Tibial nerve (tissue), 4 donors: ENCODE measurements at regions not wholly inside any gene's neighbourhood (a gene's known extent, or its start where the extent isn't known, plus 50 kb on each side); places are given as distances from the start of the nearest gene placed in this dataset.

Source experiments
- DNase-seq, 2 donors: peaks; one replicate each; pipeline ENCODE4 v3.0.0-alpha.2; 2019; ENCODE audit warnings: low spot score in 2 of 2
- H3K27ac ChIP-seq, 4 donors: fragments of 200-600 bp; sonication (generic) in 3 of 4; one replicate each; pipeline ENCODE4 v1.5.1; 2017 to 2019; ENCODE audit warnings: mild to moderate bottlenecking in 1 of 4
- H3K27me3 ChIP-seq, 2 donors: fragments of 200-600 bp; sonication (generic) in 1 of 2; one replicate each; pipeline versions ENCODE4 v1.5.1 to v1.6.0; 2017 to 2019
- H3K36me3 ChIP-seq, 3 donors: fragments of 200-600 bp; sonication (generic); one replicate each; pipeline ENCODE4 v1.5.1; 2018 to 2019
- H3K4me1 ChIP-seq, 4 donors: fragments of 200-600 bp; sonication (generic) in 3 of 4; one replicate each; pipeline ENCODE4 v1.5.1; 2017 to 2019
- H3K4me3 ChIP-seq, 4 donors: fragments of 200-600 bp; sonication (generic) in 3 of 4; one replicate each; pipeline ENCODE4 v1.5.1; 2017 to 2019; ENCODE audit warnings: mild to moderate bottlenecking in 1 of 4, moderate library complexity in 1 of 4
- H3K9me3 ChIP-seq, 4 donors: fragments of 200-600 bp; sonication (generic) in 3 of 4; one replicate each; pipeline ENCODE4 v1.5.1; 2017 to 2019
- EP300 ChIP-seq, 2 donors: sonication (generic); formaldehyde crosslinking; IDR thresholded peaks; one replicate each; pipeline ENCODE4 v1.6.1; 2017; ENCODE audit warnings: antibody characterized with exemption in 2 of 2, mild to moderate bottlenecking in 1 of 2
- POLR2A ChIP-seq, 2 donors: fragments of 450-650 bp; IDR thresholded peaks; one replicate each; pipeline ENCODE4 v1.6.1; 2017; ENCODE audit warnings: antibody characterized with exemption in 2 of 2, mild to moderate bottlenecking in 2 of 2, moderate library complexity in 2 of 2
- WGBS, 2 donors: methylation state at CpG; one replicate each; pipeline ENCODE4 v1.1.5; 2018; 5-methylcytosine and 5-hydroxymethylcytosine counted together
- TF ChIP-seq, protein P1 (sequence below), 5 experiments: fragments of 200-600 bp in 3 of 5; fragments of 450-650 bp in 2 of 5; sonication (generic) in 3 of 5; IDR thresholded peaks; one replicate each; pipeline ENCODE4 v1.5.1; 2016 to 2019; ENCODE audit warnings: antibody characterized with exemption in 5 of 5, mild to moderate bottlenecking in 3 of 5, moderate library complexity in 2 of 5

DNA sequence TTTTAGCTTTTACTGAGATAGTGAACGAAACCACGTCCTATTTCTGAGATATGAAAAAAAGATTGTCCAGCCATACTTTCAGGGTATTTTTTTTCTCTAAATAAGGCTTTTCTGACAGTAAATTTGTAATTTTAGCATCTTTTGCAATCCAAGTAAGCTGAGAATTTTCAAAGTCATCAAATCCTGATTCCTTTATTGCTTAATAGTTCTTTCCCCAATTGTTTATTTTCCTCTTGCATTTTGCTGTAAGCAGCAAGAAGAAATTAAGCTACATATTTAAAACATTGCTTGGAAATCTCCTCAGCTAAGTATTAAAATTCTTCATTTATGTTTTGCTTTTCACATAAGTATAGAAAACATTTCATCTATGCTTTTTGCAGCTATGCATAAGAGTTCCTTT lies 493.3 kb upstream of the CCDC179 start:
- no peak for DNase-seq
- H3K27ac ChIP-seq = no peak overlapping the region
- no peaks in the 10 kb centered on the region for H3K9me3 ChIP-seq
- TF ChIP-seq EP300 (IDR thresholded peaks at IDR 0.05) (no peak), POLR2A (IDR thresholded peaks at IDR 0.05) (no peak)
- TF ChIP-seq, protein P1, sequence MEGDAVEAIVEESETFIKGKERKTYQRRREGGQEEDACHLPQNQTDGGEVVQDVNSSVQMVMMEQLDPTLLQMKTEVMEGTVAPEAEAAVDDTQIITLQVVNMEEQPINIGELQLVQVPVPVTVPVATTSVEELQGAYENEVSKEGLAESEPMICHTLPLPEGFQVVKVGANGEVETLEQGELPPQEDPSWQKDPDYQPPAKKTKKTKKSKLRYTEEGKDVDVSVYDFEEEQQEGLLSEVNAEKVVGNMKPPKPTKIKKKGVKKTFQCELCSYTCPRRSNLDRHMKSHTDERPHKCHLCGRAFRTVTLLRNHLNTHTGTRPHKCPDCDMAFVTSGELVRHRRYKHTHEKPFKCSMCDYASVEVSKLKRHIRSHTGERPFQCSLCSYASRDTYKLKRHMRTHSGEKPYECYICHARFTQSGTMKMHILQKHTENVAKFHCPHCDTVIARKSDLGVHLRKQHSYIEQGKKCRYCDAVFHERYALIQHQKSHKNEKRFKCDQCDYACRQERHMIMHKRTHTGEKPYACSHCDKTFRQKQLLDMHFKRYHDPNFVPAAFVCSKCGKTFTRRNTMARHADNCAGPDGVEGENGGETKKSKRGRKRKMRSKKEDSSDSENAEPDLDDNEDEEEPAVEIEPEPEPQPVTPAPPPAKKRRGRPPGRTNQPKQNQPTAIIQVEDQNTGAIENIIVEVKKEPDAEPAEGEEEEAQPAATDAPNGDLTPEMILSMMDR (IDR thresholded peaks at IDR 0.05) = no peak
- no peaks in the 10 kb centered on the region for H3K4me1 ChIP-seq
- no peaks in the 10 kb centered on the region for H3K27me3 ChIP-seq
- H3K4me3 ChIP-seq = no peak overlapping the region
- H3K36me3 ChIP-seq = no peaks in the 10 kb centered on the region
- 81 to 89% methylated on average over 2 of the region's 2 CpGs for WGBS, 2 donors

DNA sequence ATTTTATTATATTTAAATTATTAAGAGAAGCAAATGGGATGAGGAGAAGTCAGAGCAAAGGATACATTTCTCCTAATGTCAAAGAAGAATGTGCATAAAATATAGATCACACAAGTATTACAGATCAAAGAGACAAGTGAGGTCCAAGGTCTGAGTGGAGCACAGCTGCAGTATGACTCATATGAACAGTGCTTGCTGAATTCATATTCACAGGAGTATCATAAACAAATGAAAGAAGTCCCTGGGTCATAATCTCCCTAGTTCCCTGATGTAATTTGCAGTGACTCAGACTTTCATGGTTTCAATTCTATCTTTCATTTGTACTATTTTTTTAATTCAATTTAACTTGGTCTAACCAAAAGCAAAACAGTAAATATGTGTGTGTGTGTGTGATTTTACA lies 499.0 kb upstream of the CCDC179 start:
- DNase-seq = no peak
- H3K4me3 ChIP-seq = no peak overlapping the region
- H3K36me3 ChIP-seq = no peaks in the 10 kb centered on the region
- no peaks in the 10 kb centered on the region for H3K27me3 ChIP-seq
- no peaks in the 10 kb centered on the region for H3K4me1 ChIP-seq
- no peak overlapping the region for H3K27ac ChIP-seq
- TF ChIP-seq EP300 (IDR thresholded peaks at IDR 0.05) = no peak
- TF ChIP-seq, protein P1 (IDR thresholded peaks at IDR 0.05) = no peak
- TF ChIP-seq POLR2A (IDR thresholded peaks at IDR 0.05) = no peak
- H3K9me3 ChIP-seq = no peaks in the 10 kb centered on the region

DNA sequence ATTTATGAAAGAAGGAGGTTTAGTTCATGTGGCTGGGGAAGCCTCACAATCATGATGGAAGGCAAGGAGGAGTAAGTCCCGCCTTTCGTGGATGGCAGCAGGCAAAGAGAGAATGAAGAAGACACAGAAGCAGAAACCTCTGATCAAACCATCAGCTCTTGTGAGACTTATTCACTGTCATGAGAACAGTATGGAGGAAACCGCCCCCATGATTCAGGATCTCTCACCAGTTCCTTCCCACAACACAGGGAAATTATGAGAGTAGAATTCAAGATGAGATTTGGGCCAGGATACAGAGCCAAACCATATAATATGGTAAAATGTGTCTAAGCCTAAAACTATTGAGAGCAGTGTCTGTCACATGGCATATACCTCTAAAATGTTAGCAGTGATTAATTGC lies 503.8 kb upstream of the CCDC179 start:
- no peak for DNase-seq
- no peaks in the 10 kb centered on the region for H3K4me1 ChIP-seq
- 93% methylated on average over 3 of the region's 3 CpGs for WGBS, 2 donors
- TF ChIP-seq EP300 (IDR thresholded peaks at IDR 0.05) (no peak), POLR2A (IDR thresholded peaks at IDR 0.05) (no peak)
- TF ChIP-seq, protein P1 (IDR thresholded peaks at IDR 0.05) = no peak
- no peaks in the 10 kb centered on the region for H3K9me3 ChIP-seq
- no peak overlapping the region for H3K4me3 ChIP-seq
- H3K36me3 ChIP-seq = no peaks in the 10 kb centered on the region
- no peaks in the 10 kb centered on the region for H3K27me3 ChIP-seq
- no peak overlapping the region for H3K27ac ChIP-seq

DNA sequence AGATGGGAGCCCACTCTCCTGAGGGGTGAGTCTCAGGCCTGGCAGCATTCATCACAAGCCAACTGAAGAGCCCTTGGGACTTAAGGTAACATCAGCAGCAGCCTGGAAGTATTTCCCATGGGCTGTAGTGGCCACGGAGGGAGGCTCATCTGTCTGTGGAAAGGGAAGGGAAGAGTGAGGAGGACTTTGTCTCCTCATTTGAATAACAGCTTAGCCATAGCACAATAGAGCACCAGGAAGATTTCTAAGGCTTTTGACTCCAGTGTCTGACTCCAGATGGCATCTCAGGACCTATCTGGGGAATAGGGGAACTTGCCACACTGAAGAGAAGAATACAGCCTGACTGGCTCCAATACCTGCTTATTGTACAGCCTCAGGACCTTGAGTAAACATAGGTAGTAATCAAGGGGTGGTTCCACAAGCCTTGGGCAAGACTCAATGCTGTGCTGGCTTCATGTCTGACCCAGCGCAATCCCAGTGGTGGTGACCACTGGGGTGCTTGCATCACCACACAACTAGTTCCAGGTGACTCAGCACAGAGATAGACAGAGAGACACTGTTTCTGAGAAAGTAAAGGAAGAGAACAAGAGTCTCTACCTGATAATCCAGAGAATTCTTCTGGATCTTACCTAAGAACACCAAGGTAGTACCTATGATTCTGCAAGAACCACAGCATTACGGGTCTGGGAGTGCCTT lies 510.5 kb upstream of the CCDC179 start:
- peaks cover 0 to 17% (median 0%) of the 10 kb centered on the region in 4 donors for H3K9me3 ChIP-seq
- H3K4me1 ChIP-seq = no peaks in the 10 kb centered on the region
- no peaks in the 10 kb centered on the region for H3K36me3 ChIP-seq
- WGBS, 2 donors = 91 to 93% methylated on average over 3 of the region's 3 CpGs
- H3K27ac ChIP-seq = no peak overlapping the region
- no peak for DNase-seq
- no peak overlapping the region for H3K4me3 ChIP-seq
- no peak for TF ChIP-seq POLR2A (IDR thresholded peaks at IDR 0.05)
- TF ChIP-seq, protein P1 (IDR thresholded peaks at IDR 0.05) = no peak
- no peak for TF ChIP-seq EP300 (IDR thresholded peaks at IDR 0.05)
- no peaks in the 10 kb centered on the region for H3K27me3 ChIP-seq

DNA sequence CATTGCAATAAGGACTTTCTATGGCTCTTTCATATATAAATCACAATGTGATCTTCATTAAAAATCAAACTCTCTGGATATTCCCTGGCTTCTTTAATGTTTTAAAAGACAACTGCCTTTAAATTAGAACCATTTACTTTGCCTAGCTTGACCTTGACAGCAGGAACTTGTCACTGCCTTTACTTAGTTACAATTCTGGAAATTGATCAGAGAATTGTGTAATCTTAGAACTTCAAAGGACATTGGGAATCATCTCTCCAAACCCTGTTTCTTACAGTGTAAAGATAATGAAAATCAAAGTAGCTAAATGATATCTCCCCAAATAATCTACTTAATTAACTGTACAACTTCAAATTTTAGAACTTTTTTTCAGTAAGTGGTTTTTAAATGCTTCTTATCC lies 517.6 kb upstream of the CCDC179 start:
- DNase-seq = no peak
- H3K4me1 ChIP-seq = no peaks in the 10 kb centered on the region
- H3K9me3 ChIP-seq = no peaks in the 10 kb centered on the region
- TF ChIP-seq, protein P1 (IDR thresholded peaks at IDR 0.05) = no peak
- TF ChIP-seq POLR2A (IDR thresholded peaks at IDR 0.05) = no peak
- TF ChIP-seq EP300 (IDR thresholded peaks at IDR 0.05) = no peak
- no peaks in the 10 kb centered on the region for H3K36me3 ChIP-seq
- H3K4me3 ChIP-seq = no peak overlapping the region
- no peaks in the 10 kb centered on the region for H3K27me3 ChIP-seq
- no peak overlapping the region for H3K27ac ChIP-seq
